WERI-Rb-1 (cell line): ENCODE measurements at regions not wholly inside any gene's neighbourhood (a gene's known extent, or its start where the extent isn't known, plus 50 kb on each side); places are given as distances from the start of the nearest gene placed in this dataset.
A peak's percentile ranks its signal among the peaks of the same experiment; 100 is the strongest.

Experiments used
- DNase-seq: peaks from one replicate; pipeline ENCODE4 v3.0.0-alpha.2; 2020
- H3K27ac ChIP-seq: fragments of 250-450 bp; sonication (Bioruptor Pico); 2 replicates; pipeline ENCODE4 v1.5.1; 2020; ENCODE audit warnings: mild to moderate bottlenecking, moderate library complexity
- H3K27me3 ChIP-seq: fragments of 250-450 bp; sonication (Bioruptor Pico); 2 replicates; pipeline ENCODE4 v1.5.1; 2021; ENCODE audit warnings: mild to moderate bottlenecking, low read depth, moderate library complexity; ENCODE audit not compliant: insufficient read depth, severe bottlenecking
- H3K36me3 ChIP-seq: fragments of 250-450 bp; sonication (Bioruptor Pico); 2 replicates; pipeline ENCODE4 v1.5.1; 2020; ENCODE audit warnings: mild to moderate bottlenecking, moderate library complexity
- H3K4me3 ChIP-seq: 2 replicates; pipeline ENCODE4 v1.5.1; 2011; ENCODE audit warnings: low read depth, mild to moderate bottlenecking, control low read depth, low read length
- H3K9me3 ChIP-seq: fragments of 250-450 bp; sonication (Bioruptor Pico); 2 replicates; pipeline ENCODE4 v1.5.1; 2021; ENCODE audit warnings: mild to moderate bottlenecking, moderate library complexity; ENCODE audit not compliant: severe bottlenecking
- TF ChIP-seq, protein P1 (sequence below): IDR thresholded peaks from 2 replicates; pipeline ENCODE4 v1.5.1; 2011; ENCODE audit warnings: low read depth, mild to moderate bottlenecking, control low read depth, inconsistent platforms, low read length

DNA sequence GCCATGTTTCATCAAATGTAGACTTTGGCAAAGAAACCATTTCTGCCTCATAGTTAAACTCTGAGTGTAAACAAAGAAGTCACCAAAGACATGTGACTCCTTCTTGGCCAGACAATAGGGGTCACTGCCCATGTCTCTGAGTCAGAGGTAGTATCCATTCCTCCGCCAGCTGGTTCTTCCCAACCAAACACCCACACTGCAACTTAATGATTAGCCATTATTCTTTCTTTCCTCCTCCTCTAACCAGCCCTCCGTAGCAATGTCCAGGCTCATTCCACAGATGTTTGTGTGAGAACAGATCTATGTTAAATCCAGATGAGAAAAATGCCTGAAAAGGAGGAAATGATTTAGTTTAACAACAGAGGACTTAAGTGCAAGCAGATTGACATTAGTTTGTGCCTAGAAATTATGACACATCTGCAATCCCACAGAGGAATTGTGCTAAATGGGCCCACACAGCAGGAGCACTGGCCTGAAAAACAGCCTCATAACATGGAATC is 127.9 kb upstream of the SH3BP4 start:
- no peak overlapping the region for H3K27ac ChIP-seq
- no peaks in the 10 kb centered on the region for H3K27me3 ChIP-seq
- no peak for DNase-seq
- TF ChIP-seq, protein P1, sequence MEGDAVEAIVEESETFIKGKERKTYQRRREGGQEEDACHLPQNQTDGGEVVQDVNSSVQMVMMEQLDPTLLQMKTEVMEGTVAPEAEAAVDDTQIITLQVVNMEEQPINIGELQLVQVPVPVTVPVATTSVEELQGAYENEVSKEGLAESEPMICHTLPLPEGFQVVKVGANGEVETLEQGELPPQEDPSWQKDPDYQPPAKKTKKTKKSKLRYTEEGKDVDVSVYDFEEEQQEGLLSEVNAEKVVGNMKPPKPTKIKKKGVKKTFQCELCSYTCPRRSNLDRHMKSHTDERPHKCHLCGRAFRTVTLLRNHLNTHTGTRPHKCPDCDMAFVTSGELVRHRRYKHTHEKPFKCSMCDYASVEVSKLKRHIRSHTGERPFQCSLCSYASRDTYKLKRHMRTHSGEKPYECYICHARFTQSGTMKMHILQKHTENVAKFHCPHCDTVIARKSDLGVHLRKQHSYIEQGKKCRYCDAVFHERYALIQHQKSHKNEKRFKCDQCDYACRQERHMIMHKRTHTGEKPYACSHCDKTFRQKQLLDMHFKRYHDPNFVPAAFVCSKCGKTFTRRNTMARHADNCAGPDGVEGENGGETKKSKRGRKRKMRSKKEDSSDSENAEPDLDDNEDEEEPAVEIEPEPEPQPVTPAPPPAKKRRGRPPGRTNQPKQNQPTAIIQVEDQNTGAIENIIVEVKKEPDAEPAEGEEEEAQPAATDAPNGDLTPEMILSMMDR: no peak
- H3K9me3 ChIP-seq: no peaks in the 10 kb centered on the region
- H3K4me3 ChIP-seq: no peak overlapping the region
- H3K36me3 ChIP-seq: no peaks in the 10 kb centered on the region

DNA sequence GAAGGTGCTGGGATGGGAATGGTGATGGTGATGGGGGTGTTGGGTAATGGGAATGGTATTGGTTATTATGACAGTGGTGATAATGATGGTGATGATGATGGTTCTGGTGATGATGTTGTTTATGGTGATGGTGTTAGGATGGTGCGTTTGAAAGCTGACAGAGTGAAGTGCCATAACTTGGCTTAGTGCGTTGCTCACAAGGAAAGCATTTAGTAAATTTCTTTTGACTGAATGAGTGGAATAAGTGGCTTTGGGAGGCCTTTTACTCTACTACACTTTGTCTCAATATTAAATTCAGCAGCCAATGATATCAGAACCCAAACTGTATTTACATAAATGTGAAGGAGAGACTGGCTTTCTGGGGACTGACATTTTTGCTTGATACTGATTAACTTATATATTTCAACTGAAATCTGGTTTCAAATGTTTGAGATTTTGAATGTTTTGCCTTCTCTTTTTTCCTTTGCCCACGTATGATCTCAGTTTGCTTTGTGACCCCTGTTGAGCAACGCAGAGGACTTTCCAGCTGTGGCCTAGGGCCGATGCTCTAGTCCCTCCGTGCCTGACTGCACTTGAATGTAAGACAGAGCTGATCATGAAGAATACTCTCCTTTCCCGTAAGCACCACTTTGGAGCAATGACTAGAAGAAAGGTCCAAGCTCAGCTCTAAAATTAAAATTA is 128.5 kb upstream of the SH3BP4 start:
- no peaks in the 10 kb centered on the region for H3K36me3 ChIP-seq
- no peak overlapping the region for H3K27ac ChIP-seq
- no peak for DNase-seq
- H3K9me3 ChIP-seq: no peaks in the 10 kb centered on the region
- TF ChIP-seq, protein P1: no peak
- H3K27me3 ChIP-seq: no peaks in the 10 kb centered on the region
- H3K4me3 ChIP-seq: no peak overlapping the region

DNA sequence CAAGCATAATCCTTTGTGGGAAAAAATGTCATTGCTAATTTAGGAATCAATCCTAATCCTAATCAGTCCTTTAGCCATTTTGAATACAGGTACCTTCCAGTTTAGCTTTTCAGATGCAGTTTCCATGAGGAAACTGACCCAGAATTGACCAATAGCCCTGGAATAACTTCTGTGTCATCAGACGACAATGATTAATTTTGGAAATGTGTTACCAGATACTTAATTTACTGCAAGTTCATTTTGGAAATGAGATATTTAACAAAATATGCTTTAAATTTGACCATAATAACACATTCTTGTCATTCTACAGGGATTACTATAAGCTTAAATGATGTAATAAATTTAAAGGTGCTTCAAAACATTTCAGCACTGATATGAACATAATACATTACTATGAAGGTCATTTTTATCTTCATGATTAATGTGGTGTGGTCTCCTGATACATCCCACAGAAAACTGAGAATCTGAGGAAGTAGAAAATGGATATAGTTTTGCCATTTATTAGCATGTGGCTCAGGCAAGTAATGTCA is 129.8 kb upstream of the SH3BP4 start:
- DNase-seq: no peak
- no peak overlapping the region for H3K27ac ChIP-seq
- TF ChIP-seq, protein P1: no peak

DNA sequence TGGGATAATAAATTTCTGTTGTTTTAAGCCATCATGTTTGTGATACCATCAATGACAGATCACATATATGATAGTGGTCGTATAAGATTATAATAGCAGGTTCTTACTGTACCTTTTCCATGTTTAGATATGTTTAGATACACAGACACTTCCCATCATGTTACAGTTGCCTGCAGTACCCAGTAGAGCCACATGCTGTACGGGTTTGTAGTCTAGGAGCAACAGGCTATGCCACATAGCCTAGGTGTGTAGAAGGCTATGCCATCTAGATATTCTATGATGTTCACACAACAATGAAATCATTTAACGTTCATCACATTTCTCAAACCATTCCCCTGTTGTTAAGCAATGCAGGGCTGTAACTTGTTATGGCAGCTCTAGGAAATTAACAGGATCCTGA is 132.9 kb upstream of the SH3BP4 start:
- H3K36me3 ChIP-seq: no peaks in the 10 kb centered on the region
- no peak for DNase-seq
- H3K9me3 ChIP-seq: no peaks in the 10 kb centered on the region
- no peak overlapping the region for H3K27ac ChIP-seq
- H3K4me3 ChIP-seq: no peak overlapping the region
- no peaks in the 10 kb centered on the region for H3K27me3 ChIP-seq
- TF ChIP-seq, protein P1: 0 out of 2 replicates have a peak, but pooled peaks have one; percentile 9

More for the DNA sequence above, 129.8 kb upstream of the SH3BP4 start:
- Histone ChIP-seq H3K36me3 (no peaks in the 10 kb centered on the region), H3K4me3 (no peak overlapping the region), H3K9me3 (no peaks in the 10 kb centered on the region), H3K27me3 (no peaks in the 10 kb centered on the region)

DNA sequence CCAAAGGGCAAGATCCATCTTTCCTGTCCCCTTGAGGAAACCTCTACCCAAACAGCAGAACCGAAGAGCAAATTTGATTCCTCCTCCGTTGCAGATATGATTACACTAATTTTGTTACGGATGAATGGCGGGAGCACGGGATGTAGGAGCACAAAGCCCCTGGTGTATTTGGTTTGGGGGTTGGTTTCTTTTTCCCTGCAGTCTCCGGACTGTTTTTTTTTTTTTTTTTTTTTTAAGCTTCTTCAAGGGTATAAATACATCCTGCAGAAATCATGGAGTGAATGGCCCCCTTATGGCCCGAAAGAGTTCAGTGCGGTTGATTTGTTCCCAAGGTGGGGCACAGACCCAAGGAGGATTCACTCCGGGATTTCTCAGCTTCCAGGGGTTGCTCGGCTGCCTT is 135.3 kb upstream of the SH3BP4 start:
- Histone ChIP-seq H3K36me3 (no peaks in the 10 kb centered on the region), H3K4me3 (no peak overlapping the region), H3K27ac (no peak overlapping the region), H3K27me3 (no peaks in the 10 kb centered on the region), H3K9me3 (no peaks in the 10 kb centered on the region)
- no peak for DNase-seq
- TF ChIP-seq, protein P1: no peak
